Kidney epithelial cell (primary cell): ENCODE measurements at regions not wholly inside any gene's neighbourhood (a gene's known extent, or its start where the extent isn't known, plus 50 kb on each side); places are given as distances from the start of the nearest gene placed in this dataset.

ENCODE experiments used
- DNase-seq: peaks from one replicate; pipeline ENCODE4 v3.0.0-alpha.2; 2010; ENCODE audit warnings: low read depth
- H3K27me3 ChIP-seq: 2 replicates; pipeline ENCODE4 v1.6.0; 2011; ENCODE audit warnings: low read length; ENCODE audit not compliant: control insufficient read depth, insufficient read depth
- H3K36me3 ChIP-seq: 2 replicates; pipeline ENCODE4 v1.5.1; 2011; ENCODE audit warnings: low read length; ENCODE audit not compliant: control insufficient read depth, insufficient read depth
- H3K4me3 ChIP-seq: 2 replicates; pipeline ENCODE4 v1.5.1; 2011; ENCODE audit warnings: low read depth, mild to moderate bottlenecking, control low read depth, low read length
- CTCF ChIP-seq: IDR thresholded peaks from 2 replicates; pipeline ENCODE4 v1.5.1; 2011; ENCODE audit warnings: mild to moderate bottlenecking, moderate library complexity, low read length, control low read depth, inconsistent platforms; ENCODE audit not compliant: insufficient read depth, poor library complexity, severe bottlenecking

- no peak for TF ChIP-seq CTCF
- Histone ChIP-seq H3K4me3 (no peak overlapping the region), H3K27me3 (peaks cover 12% of the 10 kb centered on the region), H3K36me3 (no peaks in the 10 kb centered on the region)
- DNase-seq = no peak
These were observed 107.0 kb upstream of the CASZ1 start for GRCh38 chr1:10903421-10903820.

- Histone ChIP-seq H3K36me3 (no peaks in the 10 kb centered on the region), H3K4me3 (no peak overlapping the region), H3K27me3 (peaks cover 12% of the 10 kb centered on the region)
- no peak for TF ChIP-seq CTCF
- DNase-seq = no peak
These were observed 107.4 kb upstream of the CASZ1 start for GRCh38 chr1:10903821-10904220.

- Histone ChIP-seq H3K36me3 (no peaks in the 10 kb centered on the region), H3K4me3 (no peak overlapping the region), H3K27me3 (peaks cover 12% of the 10 kb centered on the region)
- TF ChIP-seq CTCF = no peak
- no peak for DNase-seq
These were observed 107.8 kb upstream of the TARDBP start for GRCh38 chr1:10904396-10905358.

GRCh38 chr1:10905841-10906655, 106.4 kb upstream of the TARDBP start:
- no peak for DNase-seq
- TF ChIP-seq CTCF = no peak
- Histone ChIP-seq H3K4me3 (no peak overlapping the region), H3K27me3 (peaks cover 12% of the 10 kb centered on the region), H3K36me3 (no peaks in the 10 kb centered on the region)

GRCh38 chr1:10906866-10907519, 105.5 kb upstream of the TARDBP start:
- H3K4me3 ChIP-seq = no peak overlapping the region
- peaks cover 12% of the 10 kb centered on the region for H3K27me3 ChIP-seq
- TF ChIP-seq CTCF = no peak
- H3K36me3 ChIP-seq = no peaks in the 10 kb centered on the region
- no peak for DNase-seq
